ENCODE measurements at regions not wholly inside any gene's neighbourhood (a gene's known extent, or its start where the extent isn't known, plus 50 kb on each side); places are given as distances from the start of the nearest gene placed in this dataset.

DNA sequence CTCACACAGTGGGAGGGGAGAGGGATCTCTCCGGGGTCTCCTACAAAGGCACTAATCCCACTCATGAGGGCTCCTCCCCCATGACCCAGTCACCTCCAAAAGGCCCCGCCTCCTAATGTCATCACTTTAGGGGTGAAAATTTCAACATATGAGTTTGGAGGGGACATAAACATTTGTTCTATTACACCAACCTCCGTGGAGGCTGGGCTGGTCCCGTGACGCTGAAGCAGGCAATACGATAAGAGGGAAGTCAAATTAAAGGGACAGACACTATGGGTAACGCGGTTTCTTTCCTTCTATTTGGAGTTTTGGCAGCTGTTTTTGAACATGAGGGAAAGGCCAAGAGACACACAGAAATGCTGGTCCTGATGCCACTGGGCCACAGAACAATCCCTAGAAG lies 175.7 kb upstream of the VASH1 start:
- TF ChIP-seq CTCF (IDR thresholded peaks at IDR 0.05 in 8 of 11, conservative IDR thresholded peaks at IDR 0.05 in 3 of 11) (no peak), POLR2AphosphoS5 (IDR thresholded peaks at IDR 0.05) (no peak)
